IMR-90 (cell line): ENCODE measurements at regions not wholly inside any gene's neighbourhood (a gene's known extent, or its start where the extent isn't known, plus 50 kb on each side); places are given as distances from the start of the nearest gene placed in this dataset.

ENCODE experiments used
- ATAC-seq: fragments of 200-7000 bp; cut with Tn5 transposase; 2 replicates; pipeline ENCODE4 v1.9.1; 2020; ENCODE audit warnings: low read depth, mild to moderate bottlenecking, moderate library complexity
- BruUV-seq: library from RNA; stranded (reverse); fragments of 400-500 nt; replicated peaks from 2 replicates; lab custom pipeline; 2021; lab: Mats Ljungman, UMichigan
- CTCF ChIA-PET: fragments of 300-600 bp; formaldehyde crosslinking; extraction: SDS; loops from one replicate; lab custom pipeline; 2021; ENCODE audit warnings: antibody characterized with exemption; lab: Yijun Ruan, JAX
- POLR2A ChIA-PET: fragments of 300-600 bp; sonication (Branson Sonifier 250); formaldehyde crosslinking; loops from one replicate; lab custom pipeline; 2022; ENCODE audit warnings: antibody characterized with exemption; ENCODE audit not compliant: unreplicated experiment; lab: Charles Lee
- DNase-seq: peaks from one replicate; pipeline ENCODE4 v3.0.0; 2013
- H2AFZ ChIP-seq: replicated peaks from 2 replicates; pipeline ENCODE3; 2013; ENCODE audit warnings: low read length, mild to moderate bottlenecking; ENCODE audit not compliant: poor library complexity
- H2AK5ac ChIP-seq: 2 replicates; pipeline ENCODE4 v1.6.1; 2013; ENCODE audit warnings: low read depth, low read length, inconsistent platforms
- H2AK9ac ChIP-seq: replicated peaks from 2 replicates; pipeline ENCODE3; 2013; ENCODE audit warnings: mild to moderate bottlenecking, low read depth, low read length, moderate library complexity; ENCODE audit not compliant: poor library complexity
- H2BK120ac ChIP-seq: 2 replicates; pipeline ENCODE4 v1.6.1; 2013; ENCODE audit warnings: low read depth, low read length, inconsistent platforms
- H2BK15ac ChIP-seq: 3 replicates; pipeline ENCODE4 v1.6.1; 2013; ENCODE audit warnings: low read depth, low read length, inconsistent platforms
- H2BK20ac ChIP-seq: 2 replicates; pipeline ENCODE4 v1.6.1; 2013; ENCODE audit warnings: low read depth, mild to moderate bottlenecking, inconsistent platforms, low read length, moderate library complexity
- H2BK5ac ChIP-seq: 2 replicates; pipeline ENCODE4 v1.6.1; 2013; ENCODE audit warnings: mild to moderate bottlenecking, low read depth, low read length, inconsistent platforms; ENCODE audit not compliant: poor library complexity, severe bottlenecking
- H3K14ac ChIP-seq: replicated peaks from 2 replicates; pipeline ENCODE4 v1.6.1; 2013; ENCODE audit warnings: low read depth, low read length, inconsistent platforms
- H3K18ac ChIP-seq: 2 replicates; pipeline ENCODE4 v1.6.1; 2013; ENCODE audit warnings: low read depth, low read length, control low read depth
- H3K23ac ChIP-seq: 2 replicates; pipeline ENCODE4 v1.6.1; 2013; ENCODE audit warnings: low read depth, low read length, inconsistent platforms
- H3K27ac ChIP-seq: 2 replicates; pipeline ENCODE4 v1.5.1; 2013; ENCODE audit warnings: mild to moderate bottlenecking, control low read depth, low read length; ENCODE audit not compliant: insufficient read depth
- H3K27me3 ChIP-seq: 2 replicates; pipeline ENCODE4 v1.6.1; 2013; ENCODE audit warnings: low read length; ENCODE audit not compliant: control insufficient read depth, insufficient read depth
- H3K36me3 ChIP-seq: 2 replicates; pipeline ENCODE4 v1.6.1; 2013; ENCODE audit warnings: low read length, mixed read lengths; ENCODE audit not compliant: control insufficient read depth, insufficient read depth
- H3K4ac ChIP-seq: 2 replicates; pipeline ENCODE4 v1.6.1; 2013; ENCODE audit warnings: low read depth, low read length, inconsistent platforms
- H3K4me1 ChIP-seq: 2 replicates; pipeline ENCODE4 v1.6.1; 2013; ENCODE audit warnings: low read length, mixed read lengths; ENCODE audit not compliant: control insufficient read depth, insufficient read depth
- H3K4me2 ChIP-seq: 2 replicates; pipeline ENCODE4 v1.6.1; 2013; ENCODE audit warnings: low read depth, mild to moderate bottlenecking, control low read depth, low read length, moderate library complexity
- H3K4me3 ChIP-seq: 2 replicates; pipeline ENCODE4 v1.5.1; 2013; ENCODE audit warnings: low read depth, mild to moderate bottlenecking, control low read depth, low read length, moderate library complexity; ENCODE audit not compliant: insufficient read depth
- H3K56ac ChIP-seq: 2 replicates; pipeline ENCODE4 v1.6.1; 2013; ENCODE audit warnings: low read length, inconsistent platforms; ENCODE audit not compliant: insufficient read depth; ENCODE audit errors: extremely low read depth
- H3K79me1 ChIP-seq, 2 experiments: 2 replicates each; pipeline ENCODE4 v1.6.1; 2013; ENCODE audit warnings: low read length in 2 of 2, inconsistent platforms in 1 of 2, low read depth in 1 of 2
- H3K9ac ChIP-seq: 2 replicates; pipeline ENCODE4 v1.6.1; 2013; ENCODE audit warnings: low read depth, low read length, control low read depth
- H3K9me1 ChIP-seq: 2 replicates; pipeline ENCODE4 v1.6.1; 2013; ENCODE audit warnings: low read length, inconsistent platforms; ENCODE audit not compliant: insufficient read depth
- H3K9me3 ChIP-seq: 2 replicates; pipeline ENCODE4 v1.6.1; 2013; ENCODE audit warnings: low read length; ENCODE audit not compliant: control insufficient read depth, insufficient read depth
- H4K20me1 ChIP-seq: 2 replicates; pipeline ENCODE4 v1.6.1; 2013; ENCODE audit warnings: low read length, inconsistent platforms; ENCODE audit not compliant: insufficient read depth
- H4K5ac ChIP-seq: 2 replicates; pipeline ENCODE4 v1.6.1; 2013; ENCODE audit warnings: mild to moderate bottlenecking, low read depth, low read length, control low read depth
- H4K8ac ChIP-seq, 2 experiments: 2 replicates each; pipeline ENCODE4 v1.6.1; 2013; ENCODE audit warnings: low read depth in 2 of 2, low read length in 2 of 2, control low read depth in 1 of 2, inconsistent platforms in 1 of 2
- H4K91ac ChIP-seq: 2 replicates; pipeline ENCODE4 v1.6.1; 2013; ENCODE audit warnings: low read depth, low read length, inconsistent platforms; ENCODE audit not compliant: insufficient read depth
- CHD1 ChIP-seq: IDR thresholded peaks from 2 replicates; pipeline ENCODE4 v1.6.1; 2012; ENCODE audit warnings: low read depth, low read length, improper control_type of control experiment
- POLR2A ChIP-seq: IDR thresholded peaks from 2 replicates; pipeline ENCODE4 v1.6.1; 2012; ENCODE audit warnings: mild to moderate bottlenecking, low read depth, low read length
- RAD21 ChIP-seq: IDR thresholded peaks from 2 replicates; pipeline ENCODE4 v1.6.1; 2012; ENCODE audit warnings: low read length, improper control_type of control experiment
- RCOR1 ChIP-seq: IDR thresholded peaks from 2 replicates; pipeline ENCODE4 v1.6.1; 2012; ENCODE audit warnings: mild to moderate bottlenecking, low read length, improper control_type of control experiment; ENCODE audit not compliant: insufficient replicate concordance
- RFX5 ChIP-seq: IDR thresholded peaks from 2 replicates; pipeline ENCODE4 v1.8.0; 2012; ENCODE audit warnings: low read depth, mild to moderate bottlenecking, low read length, moderate library complexity
- SMC3 ChIP-seq: fragments of 150-350 bp; IDR thresholded peaks from 2 replicates; pipeline ENCODE4 v1.6.1; 2016; ENCODE audit warnings: low read depth, mild to moderate bottlenecking, antibody characterized with exemption, low read length, moderate library complexity
- USF2 ChIP-seq: fragments of 150-350 bp; IDR thresholded peaks from 2 replicates; pipeline ENCODE4 v1.6.1; 2017; ENCODE audit warnings: mild to moderate bottlenecking, antibody characterized with exemption, low read length, low read depth
- WGBS, 2 experiments: methylation state at CpG; one replicate each; pipeline versions ENCODE4 v1.1.5 to v1.1.7; 2013; ENCODE audit warnings: missing lambda C conversion rate in 2 of 2; ENCODE audit not compliant: insufficient read length in 1 of 2; ENCODE audit errors: extremely low coverage in 2 of 2; 5-methylcytosine and 5-hydroxymethylcytosine counted together
- dilution Hi-C: fragments of 300-500 bp; cut with HindIII; formaldehyde crosslinking; loops from one replicate; pipeline ENCODE4 v1.14.3; 2018; ENCODE audit warnings: low sequenced_read_pairs; ENCODE audit not compliant: unreplicated experiment
- in situ Hi-C: fragments of 300-500 bp; cut with MboI; formaldehyde crosslinking; loops from 3 replicates; pipeline ENCODE4 v1.14.3; 2019; ENCODE audit warnings: low sequenced_read_pairs, inconsistent platforms, mixed read lengths
- intact Hi-C: fragments of 100-400 bp; cut with micrococcal nuclease; formaldehyde crosslinking; loops from 2 replicates; pipeline ENCODE4 v1.10.0; 2022

- H4K20me1 ChIP-seq: no peaks in the 10 kb centered on the region
- dilution Hi-C loops (no loop called here), in situ Hi-C loops (no loop called here), intact Hi-C loops (no loop called here)
- no peak overlapping the region for H2BK120ac ChIP-seq
- H2BK20ac ChIP-seq: no peak overlapping the region
- H3K9me3 ChIP-seq: peaks cover 19% of the 10 kb centered on the region
- no peak overlapping the region for H2BK5ac ChIP-seq
- no peak overlapping the region for H3K4me2 ChIP-seq
- H3K23ac ChIP-seq: no peak overlapping the region
- H2AK9ac ChIP-seq: no peak overlapping the region
- ATAC-seq (no peak), DNase-seq (no peak)
- no peaks in the 10 kb centered on the region for H3K9me1 ChIP-seq
- BruUV-seq: no TSS peak
- CTCF ChIA-PET: no interaction called here
- no peak overlapping the region for H2AK5ac ChIP-seq
- H3K27ac ChIP-seq: no peak overlapping the region
- WGBS, 2 experiments: no CpG with 5 or more reads among the region's 2 CpGs
- H3K14ac ChIP-seq: no peak overlapping the region
- no peak overlapping the region for H3K4ac ChIP-seq
- no peak overlapping the region for H3K18ac ChIP-seq
- H3K27me3 ChIP-seq: no peaks in the 10 kb centered on the region
- no peak for TF ChIP-seq CHD1
- TF ChIP-seq SMC3: no peak
- no peak for TF ChIP-seq RAD21
- no peak for TF ChIP-seq POLR2A
- no peak for TF ChIP-seq RCOR1
- no peak for TF ChIP-seq USF2
- no peak for TF ChIP-seq RFX5
- H4K5ac ChIP-seq: no peak overlapping the region
- no peak overlapping the region for H3K4me3 ChIP-seq
- no peak overlapping the region for H3K9ac ChIP-seq
- no peak overlapping the region for H2AFZ ChIP-seq
- no peaks in the 10 kb centered on the region for H3K4me1 ChIP-seq
- POLR2A ChIA-PET: no interaction called here
- H3K79me1 ChIP-seq: no peaks in the 10 kb centered on the region
- no peak overlapping the region for H4K8ac ChIP-seq
- H3K36me3 ChIP-seq: no peaks in the 10 kb centered on the region
- H2BK15ac ChIP-seq: no peak overlapping the region
- no peak overlapping the region for H3K56ac ChIP-seq
- no peak overlapping the region for H4K91ac ChIP-seq
Observed at GRCh38 chr3:5581743-5582142, 394.2 kb downstream of the EDEM1 start.
